Panc1 (cell line): ENCODE measurements at regions not wholly inside any gene's neighbourhood (a gene's known extent, or its start where the extent isn't known, plus 50 kb on each side); places are given as distances from the start of the nearest gene placed in this dataset.

Experiments used
- ATAC-seq: fragments of 200-7000 bp; cut with Tn5 transposase; 2 replicates; pipeline ENCODE4 v1.9.1; 2020; ENCODE audit warnings: mild to moderate bottlenecking, moderate library complexity
- BruUV-seq: library from RNA; stranded (reverse); fragments of 400-500 nt; replicated peaks from 2 replicates; lab custom pipeline; 2021; lab: Mats Ljungman, UMichigan
- CTCF ChIA-PET: fragments of 300-600 bp; sonication (Branson Sonifier 250); formaldehyde crosslinking; loops from one replicate; lab custom pipeline; 2022; ENCODE audit warnings: antibody characterized with exemption; lab: Charles Lee
- POLR2A ChIA-PET: fragments of 300-600 bp; sonication (Branson Sonifier 250); formaldehyde crosslinking; loops from one replicate; lab custom pipeline; 2022; ENCODE audit warnings: antibody characterized with exemption; lab: Charles Lee
- DNase-seq: peaks from one replicate; pipeline ENCODE4 v3.0.0-alpha.2; 2010; ENCODE audit warnings: low read depth, low spot score
- H3K27ac ChIP-seq: 2 replicates; pipeline ENCODE4 v1.5.1; 2011; ENCODE audit warnings: mild to moderate bottlenecking, low read length, inconsistent platforms
- H3K27me3 ChIP-seq: fragments of 200-500 bp; sonication (Bioruptor generic); 2 replicates; pipeline ENCODE4 v1.6.0; 2014; ENCODE audit warnings: low read length, inconsistent platforms; ENCODE audit not compliant: control insufficient read depth, insufficient read depth
- H3K36me3 ChIP-seq: fragments of 200-500 bp; sonication (Bioruptor generic); 2 replicates; pipeline ENCODE4 v1.5.1; 2014; ENCODE audit warnings: inconsistent platforms, mild to moderate bottlenecking, low read length, moderate library complexity; ENCODE audit not compliant: control insufficient read depth, insufficient read depth
- H3K4me1 ChIP-seq: 2 replicates; pipeline ENCODE4 v1.5.1; 2011; ENCODE audit warnings: inconsistent platforms, mild to moderate bottlenecking, low read length, moderate library complexity; ENCODE audit not compliant: control insufficient read depth, insufficient read depth
- H3K4me3 ChIP-seq, 2 experiments: 2 replicates each; pipeline ENCODE4 v1.5.1; 2011 to 2012; ENCODE audit warnings: low read depth in 2 of 2, low read length in 2 of 2, mild to moderate bottlenecking in 2 of 2, inconsistent platforms in 1 of 2, moderate library complexity in 1 of 2
- H3K9me3 ChIP-seq: fragments of 200-500 bp; sonication (Bioruptor generic); 2 replicates; pipeline ENCODE4 v1.5.1; 2014; ENCODE audit warnings: low read depth, mild to moderate bottlenecking, inconsistent platforms, low read length, moderate library complexity; ENCODE audit not compliant: control insufficient read depth, insufficient read depth
- CTCF ChIP-seq: fragments of 450-650 bp; IDR thresholded peaks from 2 replicates; pipeline ENCODE4 v1.5.1; 2017; ENCODE audit warnings: mild to moderate bottlenecking
- POLR2AphosphoS5 ChIP-seq: IDR thresholded peaks from 2 replicates; pipeline ENCODE4 v1.6.1; 2012; ENCODE audit warnings: mild to moderate bottlenecking, low read depth, low read length, moderate library complexity
- REST ChIP-seq, 2 experiments: IDR thresholded peaks; 2 replicates each; pipeline ENCODE4 v1.6.1; 2011 to 2012; ENCODE audit warnings: low read depth in 2 of 2, control low read depth in 1 of 2, low read length in 1 of 2, mild to moderate bottlenecking in 1 of 2, moderate library complexity in 1 of 2; ENCODE audit not compliant: insufficient read depth in 1 of 2
- SIN3A ChIP-seq: IDR thresholded peaks from 2 replicates; pipeline ENCODE4 v1.6.1; 2012; ENCODE audit warnings: low read depth, mild to moderate bottlenecking, low read length, moderate library complexity, borderline replicate concordance; ENCODE audit not compliant: insufficient read depth
- TCF7L2 ChIP-seq: IDR thresholded peaks from 2 replicates; pipeline ENCODE4 v1.6.1; 2011; ENCODE audit warnings: mild to moderate bottlenecking, low read depth, low read length, inconsistent platforms
- in situ Hi-C: cut with HindIII; loops from 2 replicates; pipeline ENCODE4 v1.10.0; 2016; ENCODE audit warnings: low sequenced_read_pairs, low pct_unique_long_range_greater_than_20kb
- intact Hi-C: fragments of 100-400 bp; cut with micrococcal nuclease; formaldehyde crosslinking; loops from one replicate; pipeline ENCODE4 v1.10.0; 2022; ENCODE audit not compliant: unreplicated experiment

- Histone ChIP-seq H3K27ac (no peak overlapping the region), H3K4me1 (no peaks in the 10 kb centered on the region), H3K27me3 (no peaks in the 10 kb centered on the region), H3K36me3 (no peaks in the 10 kb centered on the region), H3K9me3 (no peaks in the 10 kb centered on the region), H3K4me3 (no peak overlapping the region)
- no peak for ATAC-seq
- in situ Hi-C loops = no loop called here
- no TSS peak for BruUV-seq
- ChIA-PET CTCF (no interaction called here), POLR2A (no interaction called here)
- DNase-seq = no peak
- no peak for TF ChIP-seq TCF7L2
- TF ChIP-seq POLR2AphosphoS5 = no peak
- TF ChIP-seq CTCF = no peak
- TF ChIP-seq REST (IDR thresholded peaks at IDR 0.05; ENCODE audit: insufficient read depth in 1 of 2, low read depth in 2 of 2, low read length in 1 of 2) = no peak
- TF ChIP-seq SIN3A = no peak
- intact Hi-C loops = no loop called here
Measured at GRCh38 chr10:61169294-61169693, 225.3 kb upstream of the RHOBTB1 start.

- Histone ChIP-seq H3K27me3 (no peaks in the 10 kb centered on the region), H3K27ac (no peak overlapping the region), H3K4me1 (no peaks in the 10 kb centered on the region), H3K9me3 (no peaks in the 10 kb centered on the region), H3K36me3 (no peaks in the 10 kb centered on the region), H3K4me3 (no peak overlapping the region)
- no peak for ATAC-seq
- TF ChIP-seq CTCF (no peak), TCF7L2 (no peak), SIN3A (no peak), REST (IDR thresholded peaks at IDR 0.05; ENCODE audit: insufficient read depth in 1 of 2, low read depth in 2 of 2, low read length in 1 of 2) (no peak), POLR2AphosphoS5 (no peak)
- ChIA-PET POLR2A (no interaction called here), CTCF (no interaction called here)
- in situ Hi-C loops = no loop called here
- BruUV-seq = no TSS peak
- no peak for DNase-seq
- intact Hi-C loops = no loop called here
Measured at GRCh38 chr10:61166489-61166888, 222.5 kb upstream of the RHOBTB1 start.
